ENCODE measurements at regions not wholly inside any gene's neighbourhood (a gene's known extent, or its start where the extent isn't known, plus 50 kb on each side); places are given as distances from the start of the nearest gene placed in this dataset.

DNA sequence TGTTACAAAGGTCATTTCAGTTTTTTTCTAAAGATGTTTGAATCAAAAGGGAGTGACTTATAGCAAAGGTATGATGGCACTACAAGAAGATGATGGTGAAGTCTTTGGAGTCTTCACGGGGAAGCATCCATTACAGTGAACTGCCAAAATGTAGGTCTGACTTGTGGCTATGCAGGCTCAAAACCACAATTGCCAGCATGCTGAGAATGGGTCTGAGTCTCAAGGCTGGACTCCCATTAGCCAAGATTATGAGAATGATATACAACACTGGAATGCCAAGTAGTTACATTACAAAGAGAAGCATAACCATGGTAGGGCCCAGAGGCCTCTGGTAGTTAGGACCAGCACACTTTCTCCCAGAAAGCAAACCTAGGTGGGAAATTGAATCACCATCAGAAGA is 194.2 kb downstream of the MTHFS start:
- Histone ChIP-seq H3K4me1 (ENCODE audit: control insufficient read depth, insufficient read depth, low read length) (no peaks in the 10 kb centered on the region), H3K4me3 (ENCODE audit: low read depth, low read length) (no peak overlapping the region), H3K36me3 (ENCODE audit: control insufficient read depth in 2 of 2, insufficient read depth in 1 of 2, low read length in 2 of 2) (no peaks in the 10 kb centered on the region), H3K9me3 (ENCODE audit: control insufficient read depth, insufficient read depth, low read depth, low read length) (no peaks in the 10 kb centered on the region), H3K27ac (ENCODE audit: extremely low read depth, low read depth, low read length) (no peak overlapping the region)
- TF ChIP-seq, protein P1, sequence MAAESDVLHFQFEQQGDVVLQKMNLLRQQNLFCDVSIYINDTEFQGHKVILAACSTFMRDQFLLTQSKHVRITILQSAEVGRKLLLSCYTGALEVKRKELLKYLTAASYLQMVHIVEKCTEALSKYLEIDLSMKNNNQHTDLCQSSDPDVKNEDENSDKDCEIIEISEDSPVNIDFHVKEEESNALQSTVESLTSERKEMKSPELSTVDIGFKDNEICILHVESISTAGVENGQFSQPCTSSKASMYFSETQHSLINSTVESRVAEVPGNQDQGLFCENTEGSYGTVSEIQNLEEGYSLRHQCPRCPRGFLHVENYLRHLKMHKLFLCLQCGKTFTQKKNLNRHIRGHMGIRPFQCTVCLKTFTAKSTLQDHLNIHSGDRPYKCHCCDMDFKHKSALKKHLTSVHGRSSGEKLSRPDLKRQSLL (tag by site-specific recombination; IDR thresholded peaks at IDR 0.05): no peak
- TF ChIP-seq GLIS1 (tag by site-specific recombination; IDR thresholded peaks at IDR 0.05) (no peak), GLI4 (tag by site-specific recombination; IDR thresholded peaks at IDR 0.05) (no peak), ZFP3 (tag by site-specific recombination; IDR thresholded peaks at IDR 0.05; ENCODE audit: low read depth) (no peak), IKZF3 (tag by site-specific recombination; IDR thresholded peaks at IDR 0.05) (no peak), ZNF341 (tag by site-specific recombination; IDR thresholded peaks at IDR 0.05; ENCODE audit: low read depth) (no peak), ZNF677 (tag by site-specific recombination; IDR thresholded peaks at IDR 0.05) (no peak), ZNF23 (tag by site-specific recombination; IDR thresholded peaks at IDR 0.05; ENCODE audit: borderline replicate concordance) (no peak), ZNF654 (tag by site-specific recombination; IDR thresholded peaks at IDR 0.05; ENCODE audit: low read depth) (no peak), KLF7 (tag by site-specific recombination; IDR thresholded peaks at IDR 0.05; ENCODE audit: borderline replicate concordance) (no peak), ZNF660 (tag by site-specific recombination; IDR thresholded peaks at IDR 0.05) (no peak), ZNF175 (tag by site-specific recombination; IDR thresholded peaks at IDR 0.05) (no peak), RBAK (tag by site-specific recombination; IDR thresholded peaks at IDR 0.05) (no peak)
- TF ChIP-seq, protein P2, sequence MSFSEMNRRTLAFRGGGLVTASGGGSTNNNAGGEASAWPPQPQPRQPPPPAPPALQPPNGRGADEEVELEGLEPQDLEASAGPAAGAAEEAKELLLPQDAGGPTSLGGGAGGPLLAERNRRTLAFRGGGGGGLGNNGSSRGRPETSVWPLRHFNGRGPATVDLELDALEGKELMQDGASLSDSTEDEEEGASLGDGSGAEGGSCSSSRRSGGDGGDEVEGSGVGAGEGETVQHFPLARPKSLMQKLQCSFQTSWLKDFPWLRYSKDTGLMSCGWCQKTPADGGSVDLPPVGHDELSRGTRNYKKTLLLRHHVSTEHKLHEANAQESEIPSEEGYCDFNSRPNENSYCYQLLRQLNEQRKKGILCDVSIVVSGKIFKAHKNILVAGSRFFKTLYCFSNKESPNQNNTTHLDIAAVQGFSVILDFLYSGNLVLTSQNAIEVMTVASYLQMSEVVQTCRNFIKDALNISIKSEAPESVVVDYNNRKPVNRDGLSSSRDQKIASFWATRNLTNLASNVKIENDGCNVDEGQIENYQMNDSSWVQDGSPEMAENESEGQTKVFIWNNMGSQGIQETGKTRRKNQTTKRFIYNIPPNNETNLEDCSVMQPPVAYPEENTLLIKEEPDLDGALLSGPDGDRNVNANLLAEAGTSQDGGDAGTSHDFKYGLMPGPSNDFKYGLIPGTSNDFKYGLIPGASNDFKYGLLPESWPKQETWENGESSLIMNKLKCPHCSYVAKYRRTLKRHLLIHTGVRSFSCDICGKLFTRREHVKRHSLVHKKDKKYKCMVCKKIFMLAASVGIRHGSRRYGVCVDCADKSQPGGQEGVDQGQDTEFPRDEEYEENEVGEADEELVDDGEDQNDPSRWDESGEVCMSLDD (tag by site-specific recombination; IDR thresholded peaks at IDR 0.05): no peak
- TF ChIP-seq, protein P3, sequence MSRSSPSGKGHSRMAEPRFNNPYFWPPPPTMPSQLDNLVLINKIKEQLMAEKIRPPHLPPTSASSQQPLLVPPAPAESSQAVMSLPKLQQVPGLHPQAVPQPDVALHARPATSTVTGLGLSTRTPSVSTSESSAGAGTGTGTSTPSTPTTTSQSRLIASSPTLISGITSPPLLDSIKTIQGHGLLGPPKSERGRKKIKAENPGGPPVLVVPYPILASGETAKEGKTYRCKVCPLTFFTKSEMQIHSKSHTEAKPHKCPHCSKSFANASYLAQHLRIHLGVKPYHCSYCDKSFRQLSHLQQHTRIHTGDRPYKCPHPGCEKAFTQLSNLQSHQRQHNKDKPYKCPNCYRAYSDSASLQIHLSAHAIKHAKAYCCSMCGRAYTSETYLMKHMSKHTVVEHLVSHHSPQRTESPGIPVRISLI (tag by site-specific recombination; IDR thresholded peaks at IDR 0.05): no peak
- TF ChIP-seq, protein P4, sequence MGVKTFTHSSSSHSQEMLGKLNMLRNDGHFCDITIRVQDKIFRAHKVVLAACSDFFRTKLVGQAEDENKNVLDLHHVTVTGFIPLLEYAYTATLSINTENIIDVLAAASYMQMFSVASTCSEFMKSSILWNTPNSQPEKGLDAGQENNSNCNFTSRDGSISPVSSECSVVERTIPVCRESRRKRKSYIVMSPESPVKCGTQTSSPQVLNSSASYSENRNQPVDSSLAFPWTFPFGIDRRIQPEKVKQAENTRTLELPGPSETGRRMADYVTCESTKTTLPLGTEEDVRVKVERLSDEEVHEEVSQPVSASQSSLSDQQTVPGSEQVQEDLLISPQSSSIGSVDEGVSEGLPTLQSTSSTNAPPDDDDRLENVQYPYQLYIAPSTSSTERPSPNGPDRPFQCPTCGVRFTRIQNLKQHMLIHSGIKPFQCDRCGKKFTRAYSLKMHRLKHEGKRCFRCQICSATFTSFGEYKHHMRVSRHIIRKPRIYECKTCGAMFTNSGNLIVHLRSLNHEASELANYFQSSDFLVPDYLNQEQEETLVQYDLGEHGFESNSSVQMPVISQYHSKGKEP (tag by site-specific recombination; IDR thresholded peaks at IDR 0.05): no peak
- TF ChIP-seq, protein P5, sequence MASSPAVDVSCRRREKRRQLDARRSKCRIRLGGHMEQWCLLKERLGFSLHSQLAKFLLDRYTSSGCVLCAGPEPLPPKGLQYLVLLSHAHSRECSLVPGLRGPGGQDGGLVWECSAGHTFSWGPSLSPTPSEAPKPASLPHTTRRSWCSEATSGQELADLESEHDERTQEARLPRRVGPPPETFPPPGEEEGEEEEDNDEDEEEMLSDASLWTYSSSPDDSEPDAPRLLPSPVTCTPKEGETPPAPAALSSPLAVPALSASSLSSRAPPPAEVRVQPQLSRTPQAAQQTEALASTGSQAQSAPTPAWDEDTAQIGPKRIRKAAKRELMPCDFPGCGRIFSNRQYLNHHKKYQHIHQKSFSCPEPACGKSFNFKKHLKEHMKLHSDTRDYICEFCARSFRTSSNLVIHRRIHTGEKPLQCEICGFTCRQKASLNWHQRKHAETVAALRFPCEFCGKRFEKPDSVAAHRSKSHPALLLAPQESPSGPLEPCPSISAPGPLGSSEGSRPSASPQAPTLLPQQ (tag by site-specific recombination; IDR thresholded peaks at IDR 0.05): no peak
- TF ChIP-seq, protein P6, sequence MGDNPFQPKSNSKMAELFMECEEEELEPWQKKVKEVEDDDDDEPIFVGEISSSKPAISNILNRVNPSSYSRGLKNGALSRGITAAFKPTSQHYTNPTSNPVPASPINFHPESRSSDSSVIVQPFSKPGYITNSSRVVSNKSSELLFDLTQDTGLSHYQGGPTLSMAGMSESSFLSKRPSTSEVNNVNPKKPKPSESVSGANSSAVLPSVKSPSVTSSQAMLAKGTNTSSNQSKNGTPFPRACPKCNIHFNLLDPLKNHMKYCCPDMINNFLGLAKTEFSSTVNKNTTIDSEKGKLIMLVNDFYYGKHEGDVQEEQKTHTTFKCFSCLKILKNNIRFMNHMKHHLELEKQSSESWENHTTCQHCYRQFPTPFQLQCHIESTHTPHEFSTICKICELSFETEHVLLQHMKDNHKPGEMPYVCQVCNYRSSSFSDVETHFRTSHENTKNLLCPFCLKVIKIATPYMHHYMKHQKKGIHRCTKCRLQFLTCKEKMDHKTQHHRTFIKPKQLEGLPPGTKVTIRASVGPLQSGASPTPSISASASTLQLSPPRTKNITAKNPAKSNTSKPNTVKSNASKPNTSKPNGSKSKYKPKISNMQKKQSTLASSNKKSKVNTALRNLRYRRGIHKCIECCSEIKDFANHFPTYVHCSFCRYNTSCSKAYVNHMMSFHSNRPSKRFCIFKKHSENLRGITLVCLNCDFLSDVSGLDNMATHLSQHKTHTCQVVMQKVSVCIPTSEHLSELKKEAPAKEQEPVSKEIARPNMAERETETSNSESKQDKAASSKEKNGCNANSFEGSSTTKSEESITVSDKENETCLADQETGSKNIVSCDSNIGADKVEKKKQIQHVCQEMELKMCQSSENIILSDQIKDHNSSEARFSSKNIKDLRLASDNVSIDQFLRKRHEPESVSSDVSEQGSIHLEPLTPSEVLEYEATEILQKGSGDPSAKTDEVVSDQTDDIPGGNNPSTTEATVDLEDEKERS (tag by site-specific recombination; IDR thresholded peaks at IDR 0.05): no peak
- TF ChIP-seq, protein P7, sequence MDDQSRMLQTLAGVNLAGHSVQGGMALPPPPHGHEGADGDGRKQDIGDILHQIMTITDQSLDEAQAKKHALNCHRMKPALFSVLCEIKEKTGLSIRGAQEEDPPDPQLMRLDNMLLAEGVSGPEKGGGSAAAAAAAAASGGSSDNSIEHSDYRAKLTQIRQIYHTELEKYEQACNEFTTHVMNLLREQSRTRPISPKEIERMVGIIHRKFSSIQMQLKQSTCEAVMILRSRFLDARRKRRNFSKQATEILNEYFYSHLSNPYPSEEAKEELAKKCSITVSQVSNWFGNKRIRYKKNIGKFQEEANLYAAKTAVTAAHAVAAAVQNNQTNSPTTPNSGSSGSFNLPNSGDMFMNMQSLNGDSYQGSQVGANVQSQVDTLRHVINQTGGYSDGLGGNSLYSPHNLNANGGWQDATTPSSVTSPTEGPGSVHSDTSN (CRISPR knock-in tag; IDR thresholded peaks at IDR 0.05): no peak
- POLR2A ChIA-PET: no interaction called here
- CTCF ChIA-PET: no interaction called here
